SK-N-MC (cell line): ENCODE measurements at regions not wholly inside any gene's neighbourhood (a gene's known extent, or its start where the extent isn't known, plus 50 kb on each side); places are given as distances from the start of the nearest gene placed in this dataset.

Source experiments
- EZH2 ChIP-seq: fragments of 200-600 bp; sonication (generic); IDR thresholded peaks from one replicate; pipeline ENCODE4 v1.6.1; 2017; ENCODE audit warnings: antibody characterized with exemption
- FOXP2 ChIP-seq: optimal IDR thresholded peaks from 2 replicates; pipeline ENCODE3; 2011; ENCODE audit warnings: mild to moderate bottlenecking, moderate library complexity; ENCODE audit not compliant: insufficient read depth; ENCODE audit errors: extremely low read length, control extremely low read depth

DNA sequence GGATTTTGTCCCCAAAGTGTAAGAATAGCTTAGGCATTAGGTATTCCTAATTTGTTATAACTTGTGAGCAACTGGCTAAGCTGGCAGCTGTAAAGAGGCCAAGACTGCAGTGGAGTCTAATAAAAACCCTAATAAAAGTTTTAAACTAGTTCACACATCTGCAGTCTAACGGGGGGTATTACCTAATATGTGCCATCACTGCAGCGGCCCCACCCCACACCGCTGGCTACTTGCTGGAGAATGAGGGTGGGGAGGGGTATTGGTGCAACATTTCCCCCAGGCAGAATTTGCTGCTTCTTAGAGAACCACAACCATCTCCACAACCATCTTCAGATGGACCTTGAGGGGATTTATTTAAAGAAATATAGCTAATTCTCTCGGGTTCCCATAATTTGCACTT is 135.0 kb downstream of the ZC3H11B start:
- TF ChIP-seq EZH2: no peak
- no peak for TF ChIP-seq FOXP2
